ENCODE measurements at regions not wholly inside any gene's neighbourhood (a gene's known extent, or its start where the extent isn't known, plus 50 kb on each side); places are given as distances from the start of the nearest gene placed in this dataset.

- no peak for TF ChIP-seq CHD2 (IDR thresholded peaks at IDR 0.05; ENCODE audit: low read length, partially characterized antibody)
- no peak for TF ChIP-seq EZH2phosphoT487 (IDR thresholded peaks at IDR 0.05; ENCODE audit: borderline replicate concordance, low read depth)
- TF ChIP-seq FOSL2 (IDR thresholded peaks at IDR 0.05; ENCODE audit: borderline replicate concordance, low read depth): no peak
- no peak for TF ChIP-seq RAD21 (IDR thresholded peaks at IDR 0.05; ENCODE audit: low read length)
Observed at GRCh38 chr11:121369366-121369765, 76.8 kb downstream of the SC5D start (continued).

- no peak overlapping the region for H3K4me2 ChIP-seq
- H3K4me1 ChIP-seq (ENCODE audit: control insufficient read depth in 1 of 2, insufficient read depth in 2 of 2, low read depth in 1 of 2, low read length in 1 of 2): no peaks in the 10 kb centered on the region
- no peak for DNase-seq
- CTCF ChIA-PET: interaction anchor here (1.2 to 2.4 kb wide), 2 partner anchors 37 to 52 kb away, joined by 3 to 6 read pairs; no protein-coding TSS in a partner anchor
- H3K27me3 ChIP-seq (ENCODE audit: insufficient read depth): no peaks in the 10 kb centered on the region
- no peaks in the 10 kb centered on the region for H4K20me1 ChIP-seq (ENCODE audit: insufficient read depth)
- H3K4me3 ChIP-seq (ENCODE audit: low read depth in 2 of 2, low read length in 1 of 2): no peak overlapping the region
- no peak overlapping the region for H3K27ac ChIP-seq (ENCODE audit: low read depth in 2 of 2, low read length in 1 of 2)
- no peaks in the 10 kb centered on the region for H3K36me3 ChIP-seq (replicated peaks in 1 of 2; ENCODE audit: control insufficient read depth in 1 of 2, insufficient read depth in 2 of 2, low read length in 1 of 2)
- no peaks in the 10 kb centered on the region for H3K79me2 ChIP-seq (ENCODE audit: insufficient read depth)
- H3K9me2 ChIP-seq: no peaks in the 10 kb centered on the region
- no peak overlapping the region for H2AFZ ChIP-seq (ENCODE audit: low read depth)
- no peaks in the 10 kb centered on the region for H3F3A ChIP-seq (replicated peaks; ENCODE audit: insufficient read depth)
- POLR2A ChIA-PET: no interaction called here
- 53% methylated on average over 2 of the region's 2 CpGs for WGBS (ENCODE audit: low lambda C conversion rate)
- H3K9me3 ChIP-seq: no peaks in the 10 kb centered on the region
- TF ChIP-seq RCOR1 (IDR thresholded peaks at IDR 0.05; ENCODE audit: low read length) (no peak), EZH2phosphoT487 (IDR thresholded peaks at IDR 0.05; ENCODE audit: borderline replicate concordance, low read depth) (no peak), TEAD4 (IDR thresholded peaks at IDR 0.05; ENCODE audit: borderline replicate concordance, insufficient read depth) (no peak), NFIC (IDR thresholded peaks at IDR 0.05; ENCODE audit: borderline replicate concordance) (no peak), FOXJ3 (CRISPR knock-in tag; IDR thresholded peaks at IDR 0.05) (no peak)
- no peak overlapping the region for H3K9ac ChIP-seq
Observed at GRCh38 chr11:121372028-121372427, 79.5 kb downstream of the SC5D start.

- Histone ChIP-seq H3K4me2 (no peak overlapping the region), H3F3A (replicated peaks; ENCODE audit: insufficient read depth) (no peaks in the 10 kb centered on the region), H3K4me3 (ENCODE audit: low read depth in 2 of 2, low read length in 1 of 2) (no peak overlapping the region), H3K4me1 (ENCODE audit: control insufficient read depth in 1 of 2, insufficient read depth in 2 of 2, low read depth in 1 of 2, low read length in 1 of 2) (no peaks in the 10 kb centered on the region), H3K9ac (no peak overlapping the region), H3K79me2 (ENCODE audit: insufficient read depth) (no peaks in the 10 kb centered on the region), H2AFZ (ENCODE audit: low read depth) (no peak overlapping the region), H3K9me3 (no peaks in the 10 kb centered on the region), H3K27me3 (ENCODE audit: insufficient read depth) (no peaks in the 10 kb centered on the region), H3K9me2 (no peaks in the 10 kb centered on the region), H3K36me3 (replicated peaks in 1 of 2; ENCODE audit: control insufficient read depth in 1 of 2, insufficient read depth in 2 of 2, low read length in 1 of 2) (no peaks in the 10 kb centered on the region), H3K27ac (ENCODE audit: low read depth in 2 of 2, low read length in 1 of 2) (no peak overlapping the region), H4K20me1 (ENCODE audit: insufficient read depth) (no peaks in the 10 kb centered on the region)
- POLR2A ChIA-PET: no interaction called here
- TF ChIP-seq GATA2 (CRISPR knock-in tag; IDR thresholded peaks at IDR 0.05) (no peak), SIN3A (IDR thresholded peaks at IDR 0.05; ENCODE audit: borderline replicate concordance, low read depth, low read length) (no peak), MEF2A (IDR thresholded peaks at IDR 0.05; ENCODE audit: borderline replicate concordance, low read depth) (no peak), TAF1 (IDR thresholded peaks at IDR 0.05; ENCODE audit: borderline replicate concordance, low read depth, low read length) (no peak), IRF3 (IDR thresholded peaks at IDR 0.05; ENCODE audit: low read depth, low read length) (no peak), FOSL2 (IDR thresholded peaks at IDR 0.05; ENCODE audit: borderline replicate concordance, low read depth) (no peak), NRF1 (IDR thresholded peaks at IDR 0.05; ENCODE audit: low read depth, low read length) (no peak), ZBTB33 (IDR thresholded peaks at IDR 0.05; ENCODE audit: borderline replicate concordance, low read depth) (no peak), FOXJ3 (CRISPR knock-in tag; IDR thresholded peaks at IDR 0.05) (no peak), ELF1 (IDR thresholded peaks at IDR 0.05) (no peak), GABPA (IDR thresholded peaks at IDR 0.05; ENCODE audit: low read depth) (no peak)
- WGBS (ENCODE audit: low lambda C conversion rate): 73% methylated on average over 7 of the region's 7 CpGs
- no peak for DNase-seq
- CTCF ChIA-PET: no interaction called here
Observed at GRCh38 chr11:121372671-121373429, 79.3 kb upstream of the SORL1 start.

All from SK-N-SH (cell line).